Endometrium (tissue), 2 donors: ENCODE measurements at regions not wholly inside any gene's neighbourhood (a gene's known extent, or its start where the extent isn't known, plus 50 kb on each side); places are given as distances from the start of the nearest gene placed in this dataset.

Experiments used
- FAIRE-seq: peaks from 2 replicates; lab custom pipeline; 2012; peaks lifted over from hg19 to GRCh38; lab: Jason Lieb, UNC
- donor health status: control.
- donor health status: control.

- FAIRE-seq: no peak
Observed at GRCh38 chr2:78293768-78294167, 731.7 kb upstream of the REG3G start.

GRCh38 chr2:78301166-78301789, 724.2 kb upstream of the REG3G start:
- FAIRE-seq: no peak

GRCh38 chr2:78304678-78305077, 720.8 kb upstream of the REG3G start:
- no peak for FAIRE-seq

GRCh38 chr2:78309460-78309859, 716.0 kb upstream of the REG3G start:
- no peak for FAIRE-seq

- FAIRE-seq: no peak
Observed at GRCh38 chr2:78315368-78315767, 710.1 kb upstream of the REG3G start.

GRCh38 chr2:78318275-78318674, 707.2 kb upstream of the REG3G start:
- no peak for FAIRE-seq

DNA sequence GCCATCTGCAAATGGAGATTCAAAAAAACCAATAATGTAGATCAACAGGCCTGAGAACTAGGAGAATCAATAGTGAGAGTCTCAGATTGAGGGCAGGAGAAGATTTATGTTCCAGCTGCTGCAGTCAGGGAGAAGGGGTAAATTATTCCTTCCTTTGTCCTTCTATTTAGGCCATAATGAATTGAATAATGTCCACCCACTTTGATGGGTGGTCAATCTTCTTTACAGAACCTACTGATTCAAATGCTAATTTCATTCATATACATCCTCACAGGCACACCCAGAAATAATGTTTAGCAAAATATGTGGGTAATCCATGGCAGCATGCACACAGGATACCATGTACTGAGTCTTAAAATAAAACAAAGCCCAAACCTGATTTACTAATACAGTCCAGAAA, 695.3 kb upstream of the REG3G start:
- FAIRE-seq: no peak

DNA sequence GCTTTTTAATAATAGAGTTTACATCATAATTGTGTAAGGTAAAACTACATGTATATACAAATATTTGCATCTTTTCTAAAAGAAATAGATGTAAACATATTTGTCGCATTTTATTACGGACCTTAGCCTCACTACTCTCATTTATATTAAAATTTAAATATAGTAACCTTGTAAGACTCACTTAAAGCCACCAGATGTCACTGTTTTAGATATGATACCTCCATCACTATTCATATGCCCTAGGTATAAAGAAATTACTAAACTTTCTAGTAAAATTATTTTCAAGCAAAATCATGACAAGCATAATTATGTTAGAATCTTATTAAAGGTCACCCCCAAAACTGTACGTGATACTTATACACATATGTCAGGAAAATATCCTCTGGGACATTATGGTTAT, 674.3 kb upstream of the REG3G start:
- FAIRE-seq: peak; percentile 86

DNA sequence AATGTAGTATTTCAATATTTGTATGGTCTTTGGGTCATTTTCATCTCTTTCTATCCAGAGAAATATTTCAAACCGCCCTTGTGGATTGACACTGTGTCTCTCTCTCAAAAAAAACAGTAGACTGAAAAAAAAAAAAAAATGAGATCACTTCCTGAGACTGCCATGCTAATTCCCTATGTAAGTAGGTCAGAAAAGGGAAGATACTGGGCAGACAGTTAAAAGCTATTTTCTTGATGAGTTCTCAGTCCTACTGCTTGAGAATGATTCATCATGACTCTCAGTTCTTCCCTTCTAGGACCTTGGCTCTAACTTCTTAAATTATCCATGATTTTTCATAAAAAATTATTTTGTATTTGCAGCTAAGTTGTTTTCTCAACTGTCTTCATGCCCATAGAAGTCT, 672.3 kb upstream of the REG3G start:
- FAIRE-seq: no peak

GRCh38 chr2:78355967-78356366, 669.5 kb upstream of the REG3G start:
- FAIRE-seq: no peak

GRCh38 chr2:78383576-78383975, 641.9 kb upstream of the REG3G start:
- no peak for FAIRE-seq

GRCh38 chr2:78397198-78397597, 628.3 kb upstream of the REG3G start:
- FAIRE-seq: no peak

GRCh38 chr2:78407960-78408794, 617.3 kb upstream of the REG3G start:
- FAIRE-seq: no peak

- no peak for FAIRE-seq
Observed at GRCh38 chr2:78408795-78409118, 616.7 kb upstream of the REG3G start.

DNA sequence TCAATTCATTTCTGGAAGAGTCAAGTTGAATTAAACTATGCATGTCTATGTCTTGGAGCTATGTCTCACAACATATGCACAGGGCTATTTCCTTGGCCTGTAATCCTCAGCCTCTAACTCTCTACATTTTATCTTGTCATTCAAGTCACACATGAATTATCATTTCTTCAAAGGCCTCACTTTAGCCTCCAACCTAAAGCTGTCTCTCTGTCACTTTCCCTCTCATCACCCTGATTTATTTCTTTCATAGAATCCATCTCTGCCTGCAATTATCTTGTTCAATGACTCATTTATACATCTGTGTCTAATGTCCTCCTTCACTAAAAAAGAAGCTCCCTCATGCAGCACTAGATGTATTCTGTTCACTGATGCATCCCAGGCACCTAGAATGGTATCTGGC, 614.2 kb upstream of the REG3G start:
- no peak for FAIRE-seq

DNA sequence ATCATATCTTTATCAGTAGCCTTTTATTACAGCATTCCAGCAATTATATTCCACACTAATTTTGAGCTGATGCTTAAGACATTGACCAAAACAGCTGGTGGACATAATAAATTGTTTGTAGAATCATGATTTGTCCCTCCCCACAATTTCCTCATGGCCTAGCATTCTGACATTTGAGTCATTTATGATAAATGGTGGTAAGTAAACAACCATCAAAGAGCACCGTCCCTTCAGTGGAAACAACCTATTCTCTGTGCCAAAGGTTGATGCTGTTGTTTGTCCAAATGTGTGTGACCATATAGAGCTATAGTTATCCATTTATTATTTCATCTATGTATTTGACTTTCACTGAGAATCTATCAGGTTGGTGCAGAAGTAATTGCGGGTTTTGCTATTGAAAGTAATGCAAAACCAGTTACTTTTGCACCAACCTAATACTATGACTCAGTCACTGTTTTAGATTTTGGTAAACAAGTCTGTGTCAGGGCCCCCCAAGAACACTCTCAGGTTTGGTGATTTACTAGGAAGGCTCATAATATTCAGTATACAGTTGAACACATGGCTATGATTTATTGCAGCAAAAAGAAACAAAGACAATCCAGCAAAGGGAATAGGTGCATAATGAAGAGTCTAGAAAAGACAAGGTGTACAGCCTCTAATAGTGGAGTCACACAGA, 608.7 kb upstream of the REG3G start:
- no peak for FAIRE-seq

DNA sequence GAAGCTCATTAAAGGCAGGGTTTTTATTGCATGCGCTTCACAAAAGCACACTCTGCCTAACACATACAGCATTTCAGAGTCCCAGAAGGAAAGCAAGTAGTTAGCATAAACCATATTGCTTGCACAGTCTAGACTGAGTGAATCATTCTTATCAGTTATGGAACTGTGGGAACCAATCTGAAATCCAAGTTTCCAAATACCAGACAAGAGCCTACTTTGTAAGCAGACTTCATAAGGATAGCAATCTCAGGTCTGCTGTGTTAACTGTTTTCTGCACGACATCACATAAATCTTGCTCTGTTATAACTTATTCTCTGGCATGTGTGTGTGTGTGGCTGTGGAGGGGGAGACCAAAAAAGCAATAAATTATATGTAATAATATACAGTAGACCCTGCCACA, 608.1 kb upstream of the REG3G start:
- no peak for FAIRE-seq

DNA sequence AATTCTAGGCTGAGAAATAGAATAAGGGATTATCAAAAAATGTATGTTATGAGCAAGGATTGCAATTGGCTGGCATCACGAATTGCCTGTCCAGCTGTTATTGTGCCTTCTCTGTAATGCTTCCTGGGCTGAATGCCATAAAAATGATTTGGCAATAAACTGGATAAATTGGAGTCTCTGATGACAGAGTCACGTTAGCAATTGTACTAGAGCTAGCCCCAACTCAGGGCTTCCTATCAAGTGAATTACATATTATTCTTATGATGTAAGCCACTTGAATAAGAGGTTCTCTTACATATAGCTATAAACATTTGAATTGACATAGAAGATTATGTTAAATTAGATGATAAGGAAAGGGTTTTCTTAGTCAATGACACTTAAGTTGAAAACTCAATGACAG, 607.5 kb upstream of the REG3G start:
- no peak for FAIRE-seq

- no peak for FAIRE-seq
Observed at GRCh38 chr2:78420132-78420531, 605.4 kb upstream of the REG3G start.

DNA sequence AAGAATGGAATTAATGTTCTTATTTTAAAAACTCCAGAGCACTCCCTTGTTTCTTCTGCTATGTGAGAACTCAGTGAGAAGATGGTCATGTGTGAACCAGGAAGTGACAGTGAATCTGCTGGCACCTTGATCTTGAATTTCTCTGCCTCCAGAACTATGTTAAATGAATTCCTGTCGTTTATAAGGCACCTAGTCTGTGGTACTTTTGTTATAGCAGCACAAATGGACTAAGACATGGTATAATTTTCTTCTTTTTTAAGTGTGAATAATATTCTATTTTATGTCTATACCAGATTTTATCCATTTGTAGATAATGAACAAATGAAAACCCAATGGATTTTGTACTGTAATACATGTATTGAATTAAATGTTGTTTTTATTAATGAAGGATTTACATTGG, 601.9 kb upstream of the REG3G start:
- no peak for FAIRE-seq

DNA sequence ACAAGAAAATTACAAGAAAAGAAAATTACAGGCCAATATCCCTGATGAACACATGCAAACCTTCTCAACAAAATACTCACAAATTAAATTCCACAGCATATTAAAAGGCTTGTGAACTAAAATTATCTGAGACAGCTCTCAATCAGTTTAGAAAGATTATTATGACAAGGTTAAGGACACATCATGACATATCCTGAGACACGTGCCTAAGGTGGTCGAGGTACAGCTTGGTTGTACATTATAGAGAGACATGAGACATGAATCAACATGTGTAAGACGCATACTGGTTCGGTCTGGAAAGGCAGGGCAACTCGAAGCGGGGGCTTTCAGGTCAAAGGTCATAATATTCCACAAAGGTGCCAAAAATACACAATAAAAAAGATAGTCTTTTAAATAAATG, 598.3 kb upstream of the REG3G start:
- no peak for FAIRE-seq

DNA sequence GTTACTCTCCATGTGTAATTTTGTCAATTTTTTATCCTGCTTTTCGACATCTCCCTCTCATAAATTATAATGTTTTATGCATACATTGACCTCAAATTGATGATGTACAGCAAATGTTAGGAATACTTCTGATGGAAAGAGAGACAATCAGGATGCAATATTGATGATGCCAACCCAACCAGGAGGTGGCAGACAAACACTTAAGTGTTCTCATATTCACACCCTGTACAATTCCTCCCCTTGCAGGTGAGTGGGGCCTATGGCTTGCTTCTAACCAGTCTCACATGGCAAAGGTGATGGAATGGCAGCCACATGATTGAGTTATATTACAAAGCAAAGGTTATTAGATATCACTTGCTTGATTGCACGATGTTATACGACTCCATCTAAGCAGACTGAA, 594.3 kb upstream of the REG3G start:
- no peak for FAIRE-seq

DNA sequence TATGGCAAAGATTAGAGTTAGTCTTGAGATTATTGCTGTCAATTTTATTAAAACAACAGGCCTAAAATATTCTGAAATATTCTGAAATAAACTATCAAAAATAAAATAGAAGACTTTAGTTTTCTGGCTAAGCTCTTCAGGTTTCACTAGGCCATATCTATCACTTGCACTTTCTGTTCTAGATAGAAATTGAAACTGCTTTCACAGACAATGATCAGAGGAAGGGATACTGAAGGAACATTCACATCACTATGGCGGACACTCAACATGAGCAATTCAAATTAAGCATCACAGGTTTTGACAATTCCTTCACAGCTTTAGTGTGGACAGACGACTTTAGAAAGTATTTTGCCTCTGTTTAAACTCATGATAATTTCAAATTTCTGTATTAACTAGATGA, 586.4 kb upstream of the REG3G start:
- no peak for FAIRE-seq

DNA sequence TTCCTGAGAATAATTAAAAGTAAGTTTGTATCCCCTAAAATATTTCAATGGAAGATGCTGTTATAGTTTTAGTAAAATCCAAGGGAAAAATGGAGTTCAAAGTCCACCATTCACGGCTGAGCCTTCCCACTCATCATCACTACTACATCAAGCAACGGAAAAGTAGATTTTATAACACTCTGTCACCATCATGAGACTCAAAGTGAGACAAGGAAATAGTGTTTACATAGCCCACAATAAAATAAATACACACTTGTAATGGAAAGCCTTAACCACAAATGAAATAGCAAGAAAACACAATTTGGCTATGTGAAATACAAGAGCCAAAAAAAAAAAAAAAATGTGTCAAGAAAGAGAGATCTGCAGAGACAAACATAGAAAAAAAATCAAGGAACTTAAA, 569.9 kb upstream of the REG3G start:
- FAIRE-seq: no peak
